GM12878 (cell line): ENCODE measurements at regions not wholly inside any gene's neighbourhood (a gene's known extent, or its start where the extent isn't known, plus 50 kb on each side); places are given as distances from the start of the nearest gene placed in this dataset.

Experiments used
- ATAC-seq: fragments of 200-7000 bp; cut with Tn5 transposase; 3 replicates; pipeline ENCODE4 v1.9.1; 2020; ENCODE audit warnings: mild to moderate bottlenecking, moderate library complexity
- BruUV-seq: library from RNA; stranded (reverse); fragments of 400-500 nt; replicated peaks from 2 replicates; lab custom pipeline; 2021; lab: Mats Ljungman, UMichigan
- CTCF ChIA-PET: fragments of 300-600 bp; sonication (Branson Sonifier 250); formaldehyde crosslinking; extraction: SDS; loops from one replicate; lab custom pipeline; 2021; ENCODE audit warnings: inconsistent platforms; lab: Yijun Ruan, JAX
- POLR2A ChIA-PET: fragments of 350-600 bp; formaldehyde crosslinking; extraction: SDS; loops from one replicate; lab custom pipeline; 2021; ENCODE audit warnings: inconsistent platforms; lab: Charles Lee
- RAD21 ChIA-PET: fragments of 300-600 bp; sonication (Branson Sonifier 250); formaldehyde crosslinking; loops from one replicate; lab custom pipeline; 2023; ENCODE audit warnings: antibody characterized with exemption; ENCODE audit not compliant: unreplicated experiment; lab: Charles Lee
- SMC1A ChIA-PET: fragments of 300-600 bp; sonication (Branson Sonifier 250); formaldehyde crosslinking; loops from one replicate; lab custom pipeline; 2023; ENCODE audit not compliant: unreplicated experiment, uncharacterized antibody; lab: Charles Lee
- DNase-seq: peaks from one replicate; pipeline ENCODE4 v3.0.0-alpha.2; 2011; ENCODE audit warnings: low read depth, low spot score
- FAIRE-seq: peaks from 3 replicates; lab custom pipeline; 2011; peaks lifted over from hg19 to GRCh38; lab: Jason Lieb, UNC
- H2AFZ ChIP-seq: 2 replicates; pipeline ENCODE4 v1.6.0; 2011; ENCODE audit warnings: low read depth, low read length, control low read depth; ENCODE audit not compliant: control insufficient read depth
- H3K27ac ChIP-seq: 2 replicates; pipeline ENCODE4 v1.5.1; 2011; ENCODE audit warnings: control low read depth; ENCODE audit not compliant: control insufficient read depth, insufficient read depth
- H3K27me3 ChIP-seq, 2 experiments: replicated peaks in 1 of 2; 2 replicates each; pipeline versions ENCODE4 v1.6.0 to v1.6.1; 2011; ENCODE audit warnings: low read length in 1 of 2; ENCODE audit not compliant: control insufficient read depth in 2 of 2, insufficient read depth in 2 of 2
- H3K36me3 ChIP-seq, 2 experiments: 2 replicates each; pipeline ENCODE4 v1.5.1; 2011; ENCODE audit warnings: low read length in 1 of 2; ENCODE audit not compliant: control insufficient read depth in 2 of 2, insufficient read depth in 2 of 2
- H3K4me1 ChIP-seq: 2 replicates; pipeline ENCODE4 v1.6.1; 2011; ENCODE audit warnings: mild to moderate bottlenecking, low read length, moderate library complexity, mixed read lengths; ENCODE audit not compliant: control insufficient read depth, insufficient read depth
- H3K4me2 ChIP-seq: 2 replicates; pipeline ENCODE4 v1.6.0; 2011; ENCODE audit warnings: control low read depth; ENCODE audit not compliant: control insufficient read depth, insufficient read depth
- H3K4me3 ChIP-seq: fragments of 200-600 bp; sonication (generic); 2 replicates; pipeline ENCODE4 v1.5.1; 2016
- H3K79me2 ChIP-seq: 2 replicates; pipeline ENCODE4 v1.6.0; 2011; ENCODE audit warnings: low read length; ENCODE audit not compliant: control insufficient read depth, insufficient read depth
- H3K9ac ChIP-seq: 2 replicates; pipeline ENCODE4 v1.8.0; 2011; ENCODE audit warnings: low read length, control low read depth, mixed read lengths; ENCODE audit not compliant: control insufficient read depth, insufficient read depth
- H3K9me3 ChIP-seq: replicated peaks from 3 replicates; pipeline ENCODE4 v1.5.1; 2011; ENCODE audit warnings: mild to moderate bottlenecking, low read length; ENCODE audit not compliant: control insufficient read depth, insufficient read depth
- H4K20me1 ChIP-seq: 2 replicates; pipeline ENCODE4 v1.6.0; 2011; ENCODE audit not compliant: control insufficient read depth, insufficient read depth
- CHD2 ChIP-seq: IDR thresholded peaks from 2 replicates; pipeline ENCODE4 v1.6.1; 2011; ENCODE audit warnings: low read depth, low read length, improper control_type of control experiment, borderline replicate concordance
- E2F4 ChIP-seq: IDR thresholded peaks from 2 replicates; pipeline ENCODE4 v1.6.1; 2012; ENCODE audit warnings: low read depth, low read length, improper control_type of control experiment
- HCFC1 ChIP-seq: fragments of 150-350 bp; IDR thresholded peaks from 2 replicates; pipeline ENCODE4 v1.6.1; 2014; ENCODE audit warnings: low read length
- HSF1 ChIP-seq: fragments of 150-350 bp; IDR thresholded peaks from 2 replicates; pipeline ENCODE4 v1.6.1; 2014; ENCODE audit warnings: mild to moderate bottlenecking, low read depth, low read length
- NFXL1 ChIP-seq: fragments of 450-650 bp; IDR thresholded peaks from 2 replicates; pipeline ENCODE4 v1.6.1; 2017; ENCODE audit warnings: antibody characterized with exemption, mild to moderate bottlenecking, borderline replicate concordance
- POU2F2 ChIP-seq: IDR thresholded peaks from 3 replicates; pipeline ENCODE4 v1.6.1; 2011; ENCODE audit warnings: low read depth, mild to moderate bottlenecking, low read length, borderline replicate concordance
- STAT3 ChIP-seq: IDR thresholded peaks from 2 replicates; pipeline ENCODE4 v1.6.1; 2011; ENCODE audit warnings: low read depth, low read length, improper control_type of control experiment
- WGBS: methylation state at CpG from one replicate; pipeline ENCODE4 v1.1.6; 2016; ENCODE audit warnings: low lambda C conversion rate; ENCODE audit not compliant: insufficient replicate concordance, insufficient coverage; ENCODE audit errors: missing lambda C conversion rate; 5-methylcytosine and 5-hydroxymethylcytosine counted together
- in situ Hi-C: fragments of 300-500 bp; cut with MboI; formaldehyde crosslinking; loops from 9 replicates; pipeline ENCODE4 v1.14.3; 2018; ENCODE audit warnings: mixed read lengths
- intact Hi-C: fragments of 100-400 bp; cut with micrococcal nuclease; formaldehyde crosslinking; loops from one replicate; pipeline ENCODE4 v1.14.2; 2022; ENCODE audit not compliant: unreplicated experiment
- TF ChIP-seq, protein P1 (sequence below): fragments of 450-650 bp; IDR thresholded peaks from 2 replicates; pipeline ENCODE4 v1.6.1; 2017; ENCODE audit warnings: mild to moderate bottlenecking, moderate library complexity

- peaks cover 4% of the 10 kb centered on the region for H3K4me1 ChIP-seq
- FAIRE-seq (no peak), DNase-seq (no peak)
- 85% methylated on average over 13 of the region's 28 CpGs for whole genome bisulfite sequencing
- POLR2A ChIA-PET = interaction anchor here (0.5 kb wide), 1 partner anchor 164 kb away, joined by 3 read pairs; no protein-coding TSS in a partner anchor
- H3K36me3 ChIP-seq = no peaks in the 10 kb centered on the region
- no peak overlapping the region for H3K9ac ChIP-seq
- no peak for TF ChIP-seq POU2F2
- TF ChIP-seq CHD2 = no peak
- TF ChIP-seq, protein P1, sequence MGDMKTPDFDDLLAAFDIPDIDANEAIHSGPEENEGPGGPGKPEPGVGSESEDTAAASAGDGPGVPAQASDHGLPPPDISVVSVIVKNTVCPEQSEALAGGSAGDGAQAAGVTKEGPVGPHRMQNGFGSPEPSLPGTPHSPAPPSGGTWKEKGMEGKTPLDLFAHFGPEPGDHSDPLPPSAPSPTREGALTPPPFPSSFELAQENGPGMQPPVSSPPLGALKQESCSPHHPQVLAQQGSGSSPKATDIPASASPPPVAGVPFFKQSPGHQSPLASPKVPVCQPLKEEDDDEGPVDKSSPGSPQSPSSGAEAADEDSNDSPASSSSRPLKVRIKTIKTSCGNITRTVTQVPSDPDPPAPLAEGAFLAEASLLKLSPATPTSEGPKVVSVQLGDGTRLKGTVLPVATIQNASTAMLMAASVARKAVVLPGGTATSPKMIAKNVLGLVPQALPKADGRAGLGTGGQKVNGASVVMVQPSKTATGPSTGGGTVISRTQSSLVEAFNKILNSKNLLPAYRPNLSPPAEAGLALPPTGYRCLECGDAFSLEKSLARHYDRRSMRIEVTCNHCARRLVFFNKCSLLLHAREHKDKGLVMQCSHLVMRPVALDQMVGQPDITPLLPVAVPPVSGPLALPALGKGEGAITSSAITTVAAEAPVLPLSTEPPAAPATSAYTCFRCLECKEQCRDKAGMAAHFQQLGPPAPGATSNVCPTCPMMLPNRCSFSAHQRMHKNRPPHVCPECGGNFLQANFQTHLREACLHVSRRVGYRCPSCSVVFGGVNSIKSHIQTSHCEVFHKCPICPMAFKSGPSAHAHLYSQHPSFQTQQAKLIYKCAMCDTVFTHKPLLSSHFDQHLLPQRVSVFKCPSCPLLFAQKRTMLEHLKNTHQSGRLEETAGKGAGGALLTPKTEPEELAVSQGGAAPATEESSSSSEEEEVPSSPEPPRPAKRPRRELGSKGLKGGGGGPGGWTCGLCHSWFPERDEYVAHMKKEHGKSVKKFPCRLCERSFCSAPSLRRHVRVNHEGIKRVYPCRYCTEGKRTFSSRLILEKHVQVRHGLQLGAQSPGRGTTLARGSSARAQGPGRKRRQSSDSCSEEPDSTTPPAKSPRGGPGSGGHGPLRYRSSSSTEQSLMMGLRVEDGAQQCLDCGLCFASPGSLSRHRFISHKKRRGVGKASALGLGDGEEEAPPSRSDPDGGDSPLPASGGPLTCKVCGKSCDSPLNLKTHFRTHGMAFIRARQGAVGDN = no peak
- TF ChIP-seq NFXL1 = no peak
- TF ChIP-seq HCFC1 = no peak
- TF ChIP-seq E2F4 = no peak
- TF ChIP-seq HSF1 = no peak
- no peak for TF ChIP-seq STAT3
- TF ChIP-seq, all 136 proteins: peak for 0
- Histone ChIP-seq H3K79me2 (no peaks in the 10 kb centered on the region), H3K9me3 (no peaks in the 10 kb centered on the region; the same call in 2 of the 3 replicates), H3K27ac (no peak overlapping the region), H3K27me3 (no peaks in the 10 kb centered on the region), H3K4me3 (no peak overlapping the region), H4K20me1 (no peaks in the 10 kb centered on the region), H2AFZ (no peak overlapping the region), H3K4me2 (no peak overlapping the region)
- ChIA-PET CTCF (no interaction called here), RAD21 (interaction anchor here (1.1 kb wide), 1 partner anchor 38 kb away, joined by 3 read pairs; no protein-coding TSS in a partner anchor), SMC1A (interaction anchor here (0.9 to 1.4 kb wide), 2 partner anchors 11 kb away, joined by 3 to 4 read pairs; no protein-coding TSS in a partner anchor)
- ATAC-seq = no peak
- intact Hi-C loops = no loop called here
- no TSS peak for BruUV-seq
- in situ Hi-C loops = no loop called here
These were observed 104.9 kb downstream of the NTMT2 start for GRCh38 chr1:170250531-170251276.
